ENCODE measurements at regions not wholly inside any gene's neighbourhood (a gene's known extent, or its start where the extent isn't known, plus 50 kb on each side); places are given as distances from the start of the nearest gene placed in this dataset.

- no peak for DNase-seq (ENCODE audit: low read depth)
- no peak overlapping the region for H3K4me3 ChIP-seq (ENCODE audit: low read depth, low read length)
- TF ChIP-seq, protein P1, sequence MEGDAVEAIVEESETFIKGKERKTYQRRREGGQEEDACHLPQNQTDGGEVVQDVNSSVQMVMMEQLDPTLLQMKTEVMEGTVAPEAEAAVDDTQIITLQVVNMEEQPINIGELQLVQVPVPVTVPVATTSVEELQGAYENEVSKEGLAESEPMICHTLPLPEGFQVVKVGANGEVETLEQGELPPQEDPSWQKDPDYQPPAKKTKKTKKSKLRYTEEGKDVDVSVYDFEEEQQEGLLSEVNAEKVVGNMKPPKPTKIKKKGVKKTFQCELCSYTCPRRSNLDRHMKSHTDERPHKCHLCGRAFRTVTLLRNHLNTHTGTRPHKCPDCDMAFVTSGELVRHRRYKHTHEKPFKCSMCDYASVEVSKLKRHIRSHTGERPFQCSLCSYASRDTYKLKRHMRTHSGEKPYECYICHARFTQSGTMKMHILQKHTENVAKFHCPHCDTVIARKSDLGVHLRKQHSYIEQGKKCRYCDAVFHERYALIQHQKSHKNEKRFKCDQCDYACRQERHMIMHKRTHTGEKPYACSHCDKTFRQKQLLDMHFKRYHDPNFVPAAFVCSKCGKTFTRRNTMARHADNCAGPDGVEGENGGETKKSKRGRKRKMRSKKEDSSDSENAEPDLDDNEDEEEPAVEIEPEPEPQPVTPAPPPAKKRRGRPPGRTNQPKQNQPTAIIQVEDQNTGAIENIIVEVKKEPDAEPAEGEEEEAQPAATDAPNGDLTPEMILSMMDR (conservative IDR thresholded peaks at IDR 0.05; ENCODE audit: low read depth, low read length) = no peak
These were observed 93.8 kb downstream of the GLRX3 start for GRCh38 chr10:130230036-130230435.

GRCh38 chr10:130230611-130231010, 94.4 kb downstream of the GLRX3 start:
- H3K4me3 ChIP-seq (ENCODE audit: low read depth, low read length) = no peak overlapping the region
- DNase-seq (ENCODE audit: low read depth) = no peak
- TF ChIP-seq, protein P1 (conservative IDR thresholded peaks at IDR 0.05; ENCODE audit: low read depth, low read length) = no peak

- no peak for DNase-seq (ENCODE audit: low read depth)
These were observed 95.1 kb downstream of the GLRX3 start for GRCh38 chr10:130231251-130231741.

DNA sequence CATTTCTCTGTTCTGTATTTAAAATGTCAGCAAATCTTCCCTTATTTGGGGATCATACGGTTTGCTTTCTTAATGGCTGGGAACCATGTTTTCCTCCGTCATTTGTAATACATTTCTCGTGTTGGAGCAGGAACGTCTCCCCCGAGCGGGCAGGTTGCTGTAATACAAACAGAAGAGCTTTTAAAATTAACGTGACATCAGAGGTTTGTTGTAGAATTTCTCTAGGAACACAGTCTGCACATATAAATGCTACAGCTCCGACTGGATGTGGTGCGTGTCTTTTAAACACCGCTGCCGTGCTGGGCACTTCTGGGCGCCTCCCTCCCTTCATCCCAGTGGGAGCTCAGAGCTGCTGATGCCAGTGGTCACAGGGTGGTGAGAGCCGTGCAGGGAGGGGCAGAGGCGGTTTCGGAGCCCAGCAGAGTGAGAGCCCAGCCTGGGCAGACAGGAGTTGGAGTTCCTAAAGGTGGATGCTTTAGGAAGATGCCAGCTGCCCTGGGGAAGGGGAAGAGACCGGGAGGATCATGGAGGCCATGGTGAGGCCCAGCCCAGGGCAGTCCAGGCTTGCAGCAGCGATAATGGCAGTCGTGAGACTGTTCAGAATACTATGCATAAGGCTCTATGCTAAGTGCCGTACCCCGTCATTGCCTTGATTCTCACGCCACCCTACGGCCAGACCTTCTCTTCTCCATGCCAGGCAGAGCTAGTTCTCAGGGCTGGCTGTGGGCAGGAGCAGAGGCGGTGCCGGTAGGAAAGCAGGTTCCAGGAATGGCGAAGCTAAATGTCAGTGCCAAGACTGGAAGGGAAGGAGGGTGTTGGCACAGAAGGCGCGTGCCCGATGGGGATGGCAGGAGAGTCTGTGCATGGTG, 96.2 kb downstream of the GLRX3 start:
- DNase-seq (ENCODE audit: low read depth) = no peak
- TF ChIP-seq, protein P1 (conservative IDR thresholded peaks at IDR 0.05; ENCODE audit: low read depth, low read length) = no peak
- H3K4me3 ChIP-seq (ENCODE audit: low read depth, low read length) = no peak overlapping the region

More at GRCh38 chr10:130231251-130231741, 95.1 kb downstream of the GLRX3 start:
- H3K4me3 ChIP-seq (ENCODE audit: low read depth, low read length) = no peak overlapping the region
- TF ChIP-seq, protein P1 (conservative IDR thresholded peaks at IDR 0.05; ENCODE audit: low read depth, low read length) = no peak

DNA sequence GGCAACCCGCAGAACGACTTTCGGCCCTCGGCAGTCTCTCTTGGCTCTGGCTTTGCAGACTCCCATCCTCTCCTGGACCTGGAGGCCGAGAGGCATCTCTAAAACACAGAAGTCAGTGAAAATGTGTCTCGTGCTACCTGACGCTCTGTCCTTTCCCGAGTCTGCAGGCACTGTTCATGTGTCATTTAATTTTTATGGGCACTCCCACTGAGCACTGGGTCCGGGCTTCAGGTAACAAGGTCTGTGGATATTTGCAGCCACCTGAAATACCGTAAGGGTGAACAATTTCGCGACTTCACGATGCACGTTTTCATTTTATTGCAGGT, 96.8 kb downstream of the GLRX3 start:
- TF ChIP-seq, protein P1 (conservative IDR thresholded peaks at IDR 0.05; ENCODE audit: low read depth, low read length) = no peak
- DNase-seq (ENCODE audit: low read depth) = no peak
- H3K4me3 ChIP-seq (ENCODE audit: low read depth, low read length) = no peak overlapping the region

GRCh38 chr10:130233426-130233825, 97.2 kb downstream of the GLRX3 start:
- H3K4me3 ChIP-seq (ENCODE audit: low read depth, low read length) = no peak overlapping the region
- no peak for DNase-seq (ENCODE audit: low read depth)
- TF ChIP-seq, protein P1 (conservative IDR thresholded peaks at IDR 0.05; ENCODE audit: low read depth, low read length) = no peak

Data from epithelial cell of proximal tubule (primary cell).